SK-N-MC (cell line): ENCODE measurements at regions not wholly inside any gene's neighbourhood (a gene's known extent, or its start where the extent isn't known, plus 50 kb on each side); places are given as distances from the start of the nearest gene placed in this dataset.

Source experiments
- DNase-seq: peaks from one replicate; pipeline ENCODE4 v3.0.0-alpha.2; 2011; ENCODE audit warnings: low read depth, low spot score
- H3K27ac ChIP-seq: fragments of 200-600 bp; sonication (generic); 2 replicates; pipeline ENCODE4 v1.5.1; 2016; ENCODE audit warnings: mixed run types
- H3K36me3 ChIP-seq: fragments of 200-600 bp; sonication (generic); 2 replicates; pipeline ENCODE4 v1.6.1; 2017; ENCODE audit warnings: antibody characterized with exemption, low read length, mixed read lengths; ENCODE audit not compliant: insufficient read depth
- H3K4me3 ChIP-seq: fragments of 200-600 bp; sonication (generic); 2 replicates; pipeline ENCODE4 v1.5.1; 2016
- H3K9ac ChIP-seq: fragments of 200-600 bp; sonication (generic); 2 replicates; pipeline ENCODE4 v1.8.0; 2017; ENCODE audit warnings: mixed run types, mixed read lengths; ENCODE audit not compliant: insufficient read length
- H3K9me3 ChIP-seq: fragments of 200-600 bp; sonication (generic); 2 replicates; pipeline ENCODE4 v1.6.1; 2017; ENCODE audit warnings: low read depth, mild to moderate bottlenecking, antibody characterized with exemption, low read length, moderate library complexity, mixed read lengths
- EZH2 ChIP-seq: fragments of 200-600 bp; sonication (generic); IDR thresholded peaks from one replicate; pipeline ENCODE4 v1.6.1; 2017; ENCODE audit warnings: antibody characterized with exemption
- FOXP2 ChIP-seq: optimal IDR thresholded peaks from 2 replicates; pipeline ENCODE3; 2011; ENCODE audit warnings: mild to moderate bottlenecking, moderate library complexity; ENCODE audit not compliant: insufficient read depth; ENCODE audit errors: extremely low read length, control extremely low read depth
- POLR2AphosphoS5 ChIP-seq: IDR thresholded peaks from 2 replicates; pipeline ENCODE4 v1.6.1; 2012; ENCODE audit warnings: mild to moderate bottlenecking, low read depth, low read length, borderline replicate concordance

DNA sequence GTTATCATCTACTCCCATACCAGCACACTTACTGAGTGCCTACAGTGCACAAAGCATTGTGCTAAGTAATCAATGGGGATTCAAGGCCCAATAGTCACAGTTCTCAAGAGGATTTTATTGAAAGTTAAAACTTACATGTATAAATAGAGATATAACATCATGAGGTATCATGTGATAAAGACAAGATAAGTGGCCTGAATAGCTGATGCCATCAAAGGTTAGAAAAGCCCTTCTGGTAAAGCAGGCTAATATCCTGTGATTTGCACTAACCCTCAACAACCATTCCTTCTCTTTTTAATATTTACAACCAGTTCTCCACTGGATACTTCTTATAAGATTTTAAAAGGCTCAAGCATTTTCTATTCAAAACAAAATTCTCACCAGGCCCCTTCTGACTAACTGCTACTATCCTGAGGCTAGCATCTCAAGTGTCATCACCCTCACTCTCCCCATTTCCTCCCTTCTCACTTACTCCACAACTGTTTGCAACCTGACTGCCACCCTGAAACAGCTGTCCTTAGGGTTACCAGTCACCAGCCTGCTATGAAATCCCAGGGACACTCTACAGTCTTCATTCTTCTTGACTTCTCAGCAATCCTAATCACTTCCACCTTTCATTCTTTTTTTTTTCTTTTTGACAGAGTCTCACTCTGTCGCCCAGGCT lies 377.9 kb downstream of the ENC1 start:
- DNase-seq, result no peak
- Histone ChIP-seq H3K36me3 (no peaks in the 10 kb centered on the region), H3K9me3 (no peaks in the 10 kb centered on the region), H3K9ac (no peak overlapping the region), H3K27ac (no peak overlapping the region), H3K4me3 (no peak overlapping the region)
- TF ChIP-seq POLR2AphosphoS5 (no peak), EZH2 (no peak), FOXP2 (no peak)

DNA sequence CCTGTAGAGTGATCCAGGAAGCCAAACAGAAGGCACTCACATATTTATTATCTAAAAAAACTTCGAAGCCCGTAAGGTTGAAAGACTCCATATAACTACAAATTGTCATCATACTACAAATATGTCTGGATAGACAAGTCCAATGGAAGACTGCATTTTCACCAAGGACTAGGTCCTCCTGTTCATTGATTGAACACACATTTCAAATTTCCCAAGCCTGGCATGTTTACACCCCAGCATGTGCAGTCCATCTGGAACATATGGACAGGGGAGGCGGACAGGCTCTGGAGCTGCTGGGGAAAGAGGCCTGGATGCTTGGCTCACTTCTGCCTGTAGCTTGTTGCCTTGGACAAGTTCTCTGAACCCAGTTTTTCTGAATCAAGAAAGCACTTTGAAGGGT lies 378.7 kb downstream of the ENC1 start:
- Histone ChIP-seq H3K4me3 (no peak overlapping the region), H3K9ac (no peak overlapping the region), H3K36me3 (no peaks in the 10 kb centered on the region), H3K9me3 (no peaks in the 10 kb centered on the region), H3K27ac (no peak overlapping the region)
- DNase-seq, result no peak
- TF ChIP-seq FOXP2 (no peak), EZH2 (no peak), POLR2AphosphoS5 (no peak)

DNA sequence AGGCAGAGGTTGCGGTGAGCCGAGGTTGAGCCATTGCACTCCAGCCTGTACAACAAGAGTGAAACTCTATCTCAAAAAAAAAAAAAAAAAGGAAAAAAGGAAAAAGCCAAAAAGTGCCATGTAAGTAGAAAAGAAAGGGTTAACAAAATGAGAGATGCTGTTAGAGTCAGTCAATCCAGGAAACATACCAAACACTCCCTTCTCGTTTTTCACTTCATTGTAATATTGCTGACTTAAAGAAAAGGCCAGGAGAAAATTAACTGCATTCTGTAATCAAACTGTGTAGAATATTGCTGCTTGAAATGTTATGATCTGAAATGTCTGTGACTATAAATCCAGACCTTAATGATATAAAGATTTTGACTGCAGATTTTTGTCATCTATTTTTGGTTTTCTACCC lies 379.1 kb downstream of the ENC1 start:
- H3K9me3 ChIP-seq, result no peaks in the 10 kb centered on the region
- H3K9ac ChIP-seq, result no peak overlapping the region
- TF ChIP-seq EZH2 (no peak), POLR2AphosphoS5 (no peak), FOXP2 (no peak)
- no peak overlapping the region for H3K27ac ChIP-seq
- H3K36me3 ChIP-seq, result no peaks in the 10 kb centered on the region
- no peak overlapping the region for H3K4me3 ChIP-seq
- no peak for DNase-seq

DNA sequence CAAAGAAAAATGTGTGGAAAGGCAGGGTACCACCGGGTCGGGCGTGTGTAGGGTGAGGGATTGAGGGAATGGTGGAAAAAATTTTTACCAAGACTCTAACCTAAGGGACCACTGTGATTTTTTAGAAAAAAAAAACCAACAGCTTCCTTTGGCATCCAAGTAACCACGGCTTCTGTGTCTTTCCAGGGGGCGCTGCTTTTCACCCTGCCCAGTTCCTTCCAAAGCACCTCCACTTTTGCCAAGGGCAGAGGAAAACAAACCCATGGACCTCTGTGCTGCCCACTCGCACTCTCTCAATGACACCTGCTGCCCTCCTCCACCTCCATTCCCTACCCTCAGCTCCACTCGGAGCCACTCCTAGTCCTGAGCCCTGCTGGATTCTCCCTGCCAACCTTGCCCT lies 381.0 kb downstream of the ENC1 start:
- no peaks in the 10 kb centered on the region for H3K36me3 ChIP-seq
- TF ChIP-seq FOXP2 (no peak), EZH2 (no peak), POLR2AphosphoS5 (no peak)

DNA sequence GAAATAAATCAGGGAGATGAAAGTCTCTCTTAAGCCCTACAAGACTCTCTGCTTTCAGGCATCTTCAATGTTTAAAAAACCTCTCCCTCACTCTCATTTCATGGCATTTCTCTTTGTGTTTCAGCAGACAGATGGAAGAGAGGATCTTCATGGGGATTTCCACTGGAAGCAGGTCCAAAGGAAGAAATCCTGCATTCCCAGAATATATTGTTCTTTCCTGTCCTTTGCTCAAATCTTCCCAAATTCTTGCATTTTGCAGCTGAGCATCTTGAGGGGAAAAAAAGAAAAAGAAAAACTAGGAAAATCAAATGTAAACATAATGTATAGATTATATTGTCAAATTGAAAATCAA lies 382.2 kb downstream of the ENC1 start:
- no peak overlapping the region for H3K27ac ChIP-seq
- no peaks in the 10 kb centered on the region for H3K9me3 ChIP-seq
- no peak for DNase-seq

More for the DNA sequence above, 381.0 kb downstream of the ENC1 start:
- Histone ChIP-seq H3K4me3 (no peak overlapping the region), H3K9me3 (no peaks in the 10 kb centered on the region), H3K9ac (no peak overlapping the region), H3K27ac (no peak overlapping the region)
- no peak for DNase-seq

DNA sequence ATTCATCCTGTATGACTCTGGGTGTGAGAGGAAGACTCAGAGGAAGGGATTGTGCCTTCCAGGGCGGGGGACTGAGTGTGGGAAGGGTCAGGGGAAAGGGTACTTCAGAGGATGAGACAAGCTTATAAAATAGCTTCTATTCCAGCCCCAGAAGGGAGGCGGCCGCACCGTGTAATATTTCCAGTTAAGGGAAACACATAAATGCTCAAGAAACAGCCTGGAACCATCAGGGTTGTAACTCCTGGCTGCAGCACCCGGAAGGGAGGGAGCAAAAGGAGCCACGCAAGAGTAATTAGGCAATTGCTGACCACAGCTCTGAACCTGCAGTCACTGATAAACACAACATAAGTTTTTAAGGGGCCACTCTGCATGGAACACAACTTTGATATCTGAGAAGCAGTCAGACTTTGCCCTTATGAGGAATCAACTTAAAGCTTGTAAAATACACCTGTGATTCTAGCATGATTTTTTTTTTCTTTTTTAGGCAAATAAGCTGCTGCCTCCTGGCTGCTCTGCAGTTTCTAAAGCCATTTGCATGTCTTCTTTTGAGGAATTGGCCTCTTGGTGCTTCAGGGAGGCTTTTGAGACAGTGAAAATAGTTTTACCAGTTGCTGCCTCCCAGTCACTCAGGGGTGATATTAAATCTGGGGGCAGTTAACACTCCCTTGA lies 382.7 kb downstream of the ENC1 start:
- Histone ChIP-seq H3K9ac (no peak overlapping the region), H3K4me3 (no peak overlapping the region), H3K36me3 (no peaks in the 10 kb centered on the region), H3K9me3 (no peaks in the 10 kb centered on the region), H3K27ac (no peak overlapping the region)
- DNase-seq, result no peak
- TF ChIP-seq POLR2AphosphoS5 (no peak), EZH2 (no peak), FOXP2 (no peak)

More for the DNA sequence above, 382.2 kb downstream of the ENC1 start:
- H3K4me3 ChIP-seq, result no peak overlapping the region
- no peak overlapping the region for H3K9ac ChIP-seq
- H3K36me3 ChIP-seq, result no peaks in the 10 kb centered on the region
- TF ChIP-seq POLR2AphosphoS5 (no peak), EZH2 (no peak), FOXP2 (no peak)

GRCh38 chr5:74257060-74257527 lies 383.4 kb downstream of the ENC1 start:
- Histone ChIP-seq H3K36me3 (no peaks in the 10 kb centered on the region), H3K9me3 (no peaks in the 10 kb centered on the region), H3K9ac (no peak overlapping the region), H3K27ac (no peak overlapping the region), H3K4me3 (no peak overlapping the region)
- no peak for TF ChIP-seq EZH2
- no peak for TF ChIP-seq POLR2AphosphoS5
- TF ChIP-seq FOXP2, result no peak
- no peak for DNase-seq

DNA sequence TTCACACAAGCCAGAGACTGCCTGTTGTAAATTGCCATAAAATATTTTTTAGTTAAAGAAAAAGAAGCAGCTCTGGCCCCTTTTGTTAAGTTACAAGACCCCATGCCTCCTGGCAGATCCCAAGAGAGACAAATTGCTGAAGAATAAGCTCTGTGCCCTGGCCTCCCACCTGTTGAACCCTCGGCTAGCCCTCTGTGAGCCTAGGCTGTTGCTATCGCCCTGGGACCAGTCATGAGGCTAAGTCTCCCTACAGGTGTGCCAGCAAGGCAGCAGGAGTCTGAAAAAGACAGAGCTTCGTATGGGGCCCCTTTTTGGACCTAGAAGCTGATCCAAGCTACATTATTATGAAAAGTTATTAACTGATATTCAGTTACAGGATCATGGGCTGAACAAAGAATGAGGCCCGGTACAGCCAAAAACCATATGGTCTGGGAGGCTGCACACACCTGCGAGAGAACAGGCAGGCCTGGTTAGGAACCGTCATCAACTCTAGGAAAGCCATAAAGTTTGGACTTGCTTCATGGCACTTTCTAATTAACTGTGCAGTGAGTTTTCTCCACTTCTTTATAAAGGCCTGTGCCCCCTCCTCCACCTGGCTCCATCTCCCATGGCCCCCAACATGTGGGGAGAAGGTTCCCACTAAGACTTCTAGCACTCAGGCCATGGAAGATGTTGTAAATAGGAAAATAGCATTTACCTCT lies 384.7 kb downstream of the ENC1 start:
- H3K4me3 ChIP-seq, result no peak overlapping the region
- no peak overlapping the region for H3K9ac ChIP-seq
- no peaks in the 10 kb centered on the region for H3K9me3 ChIP-seq
- no peak overlapping the region for H3K27ac ChIP-seq
- no peak for TF ChIP-seq EZH2
- no peak for TF ChIP-seq POLR2AphosphoS5
- no peak for TF ChIP-seq FOXP2
- no peak for DNase-seq
- no peaks in the 10 kb centered on the region for H3K36me3 ChIP-seq
